GM06990 (cell line): ENCODE measurements at regions not wholly inside any gene's neighbourhood (a gene's known extent, or its start where the extent isn't known, plus 50 kb on each side); places are given as distances from the start of the nearest gene placed in this dataset.
"Not testable (repeated sequence)": the region's sequence is repeated elsewhere in the genome, so short reads cannot be mapped to it uniquely, and the experiment has no call there.

Source experiments
- DNase-seq: peaks from one replicate; pipeline ENCODE4 v3.0.0-alpha.2; 2011; ENCODE audit not compliant: insufficient read length; ENCODE audit errors: extremely low read depth
- H3K27me3 ChIP-seq: replicated peaks from 2 replicates; pipeline ENCODE4 v1.6.0; 2011; ENCODE audit warnings: low read length; ENCODE audit not compliant: control insufficient read depth, insufficient read depth
- H3K36me3 ChIP-seq: 2 replicates; pipeline ENCODE4 v1.5.1; 2011; ENCODE audit warnings: low read length; ENCODE audit not compliant: control insufficient read depth, insufficient read depth
- H3K4me3 ChIP-seq: replicated peaks from 2 replicates; pipeline ENCODE4 v1.5.1; 2011; ENCODE audit warnings: low read depth, mild to moderate bottlenecking, control low read depth, low read length
- CTCF ChIP-seq: IDR thresholded peaks from 2 replicates; pipeline ENCODE4 v1.5.1; 2011; ENCODE audit warnings: low read length, control low read depth, mild to moderate bottlenecking, inconsistent platforms; ENCODE audit not compliant: insufficient read depth, poor library complexity, severe bottlenecking

DNA sequence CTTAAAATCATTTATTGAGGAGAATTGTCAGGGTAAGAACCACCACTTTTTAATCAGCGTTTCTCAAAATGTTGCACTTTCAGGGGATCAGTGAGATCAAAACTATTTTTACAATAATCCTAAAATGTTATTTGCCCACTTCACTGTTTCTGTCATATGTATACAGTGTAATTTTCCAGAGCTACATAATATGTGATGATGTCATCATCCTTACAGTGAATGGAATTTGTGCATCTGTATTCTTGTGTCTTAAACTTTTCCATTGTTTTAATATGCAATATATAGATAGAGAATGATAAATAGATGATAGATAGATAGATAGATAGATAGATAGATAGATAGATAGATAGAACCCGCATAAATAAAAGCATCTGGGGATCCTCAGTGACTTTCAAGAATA lies 518.0 kb downstream of the ADCYAP1 start:
- no peak for TF ChIP-seq CTCF
- Histone ChIP-seq H3K4me3 (no peak overlapping the region), H3K27me3 (no peaks in the 10 kb centered on the region), H3K36me3 (no peaks in the 10 kb centered on the region)
- no peak for DNase-seq

- no peaks in the 10 kb centered on the region for H3K36me3 ChIP-seq
- H3K4me3 ChIP-seq: no peak overlapping the region
- TF ChIP-seq CTCF: no peak
- DNase-seq: no peak
- no peaks in the 10 kb centered on the region for H3K27me3 ChIP-seq
Observed at GRCh38 chr18:1425679-1426078, 521.0 kb downstream of the ADCYAP1 start.

DNA sequence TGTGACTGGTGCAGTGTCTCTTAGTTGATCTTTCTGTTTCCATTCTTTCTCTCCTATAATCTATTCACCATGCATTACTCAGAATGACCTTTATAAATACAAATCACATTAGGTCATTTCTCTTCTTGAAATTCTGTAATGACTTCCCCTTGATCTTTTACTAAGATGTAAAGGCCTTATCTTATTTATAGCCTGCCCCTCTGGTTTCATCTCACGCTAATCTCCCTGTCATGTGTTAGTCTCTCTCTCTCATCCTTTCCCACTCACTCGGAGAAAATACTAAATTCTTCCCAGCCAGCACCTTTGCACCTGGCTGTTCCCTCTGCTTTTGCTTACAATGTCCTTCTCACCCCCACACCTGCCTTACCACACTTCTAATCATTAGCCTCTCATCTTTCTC lies 530.8 kb downstream of the ADCYAP1 start:
- no peaks in the 10 kb centered on the region for H3K27me3 ChIP-seq
- no peak for TF ChIP-seq CTCF
- no peak for DNase-seq
- H3K36me3 ChIP-seq: no peaks in the 10 kb centered on the region
- no peak overlapping the region for H3K4me3 ChIP-seq

GRCh38 chr18:1436199-1436598 lies 531.5 kb downstream of the ADCYAP1 start:
- no peak overlapping the region for H3K4me3 ChIP-seq
- no peak for TF ChIP-seq CTCF
- no peaks in the 10 kb centered on the region for H3K36me3 ChIP-seq
- no peaks in the 10 kb centered on the region for H3K27me3 ChIP-seq
- DNase-seq: no peak

DNA sequence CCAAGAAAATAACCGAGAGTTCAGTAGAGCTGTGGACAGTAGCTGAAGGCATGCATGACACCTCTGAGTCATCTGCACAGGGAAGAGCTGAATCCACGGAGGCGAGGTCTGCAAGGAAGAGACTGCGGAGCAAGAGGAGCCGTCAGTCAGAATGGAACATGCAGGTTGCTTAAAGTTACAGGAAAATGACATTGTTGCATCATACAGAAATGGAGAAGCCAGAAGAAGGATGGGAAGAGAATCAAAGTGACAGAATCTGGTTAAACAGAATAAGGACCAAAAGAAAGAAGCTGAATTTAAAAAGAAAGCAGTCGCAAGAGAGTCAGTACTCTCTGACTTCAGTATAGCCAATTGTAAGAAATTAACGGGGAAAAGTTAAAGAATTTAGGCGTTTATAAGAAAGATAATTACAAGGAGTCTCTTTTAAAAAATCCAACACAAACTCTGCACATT lies 533.8 kb downstream of the ADCYAP1 start:
- no peaks in the 10 kb centered on the region for H3K27me3 ChIP-seq
- no peak for DNase-seq
- H3K36me3 ChIP-seq: no peaks in the 10 kb centered on the region
- no peak overlapping the region for H3K4me3 ChIP-seq
- no peak for TF ChIP-seq CTCF

- Histone ChIP-seq H3K36me3 (no peaks in the 10 kb centered on the region), H3K4me3 (no peak overlapping the region), H3K27me3 (no peaks in the 10 kb centered on the region)
- DNase-seq: no peak
- TF ChIP-seq CTCF: no peak
Observed at GRCh38 chr18:1438967-1439366, 534.3 kb downstream of the ADCYAP1 start.

DNA sequence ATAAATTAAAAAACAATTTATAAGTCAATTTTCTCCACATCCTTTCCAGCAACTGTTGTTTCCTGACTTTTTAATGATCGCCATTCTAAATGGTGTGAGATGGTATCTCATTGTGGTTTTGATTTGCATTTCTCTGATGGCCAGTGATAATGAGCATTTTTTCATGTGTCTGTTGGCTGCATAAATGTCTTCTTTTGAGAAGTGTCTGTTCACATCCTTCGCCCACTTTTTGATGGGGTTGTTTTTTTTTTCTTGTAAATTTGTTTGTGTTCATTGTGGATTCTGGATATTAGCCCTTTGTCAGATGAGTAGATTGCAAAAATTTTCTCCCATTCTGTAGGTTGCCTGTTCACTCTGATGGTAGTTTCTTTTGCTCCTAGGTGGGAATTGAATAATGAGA lies 539.4 kb downstream of the ADCYAP1 start:
- not testable (repeated sequence) for H3K27me3 ChIP-seq, H3K4me3 ChIP-seq, DNase-seq, H3K36me3 ChIP-seq
